Osteocyte (in vitro differentiated cells): ENCODE measurements at regions not wholly inside any gene's neighbourhood (a gene's known extent, or its start where the extent isn't known, plus 50 kb on each side); places are given as distances from the start of the nearest gene placed in this dataset.
"Not testable (repeated sequence)": the region's sequence is repeated elsewhere in the genome, so short reads cannot be mapped to it uniquely, and the experiment has no call there.

Experiments
- DNase-seq: peaks from one replicate; pipeline ENCODE4 v3.0.0; 2021; ENCODE audit warnings: mixed read lengths; ENCODE audit not compliant: unreplicated experiment; ENCODE audit errors: extremely low spot score
- H3K27ac Mint-ChIP-seq: one replicate; pipeline ENCODE4 v1.8.0; 2021; ENCODE audit warnings: mild to moderate bottlenecking, mixed read lengths; ENCODE audit not compliant: unreplicated experiment
- H3K27me3 Mint-ChIP-seq: one replicate; pipeline ENCODE4 v1.8.0; 2021; ENCODE audit warnings: mixed read lengths; ENCODE audit not compliant: unreplicated experiment
- H3K36me3 Mint-ChIP-seq: one replicate; pipeline ENCODE4 v1.8.0; 2021; ENCODE audit warnings: mixed read lengths; ENCODE audit not compliant: unreplicated experiment
- H3K4me1 Mint-ChIP-seq: one replicate; pipeline ENCODE4 v1.8.0; 2021; ENCODE audit warnings: mixed read lengths; ENCODE audit not compliant: unreplicated experiment
- H3K4me3 Mint-ChIP-seq: one replicate; pipeline ENCODE4 v1.8.0; 2021; ENCODE audit warnings: mild to moderate bottlenecking, moderate library complexity, mixed read lengths; ENCODE audit not compliant: unreplicated experiment
- H3K9me3 Mint-ChIP-seq: one replicate; pipeline ENCODE4 v1.8.0; 2021; ENCODE audit warnings: mixed read lengths; ENCODE audit not compliant: unreplicated experiment
- CTCF ChIP-seq: fragments of 200-600 bp; sonication (generic); IDR thresholded peaks from 2 replicates; pipeline ENCODE4 v1.5.0; 2021; ENCODE audit warnings: antibody characterized with exemption, mild to moderate bottlenecking, moderate library complexity

GRCh38 chrX:87402256-87402655, 115.3 kb upstream of the KLHL4 start:
- H3K4me3 Mint-ChIP-seq, result no peak overlapping the region
- peaks cover 10% of the 10 kb centered on the region for H3K27me3 Mint-ChIP-seq
- TF ChIP-seq CTCF, result no peak
- peaks cover 15% of the 10 kb centered on the region for H3K9me3 Mint-ChIP-seq
- peaks cover 2% of the 10 kb centered on the region for H3K36me3 Mint-ChIP-seq
- DNase-seq, result no peak
- H3K27ac Mint-ChIP-seq, result no peak overlapping the region
- H3K4me1 Mint-ChIP-seq, result no peaks in the 10 kb centered on the region

- no peak overlapping the region for H3K27ac Mint-ChIP-seq
- H3K4me3 Mint-ChIP-seq, result no peak overlapping the region
- peaks cover 15% of the 10 kb centered on the region for H3K9me3 Mint-ChIP-seq
- TF ChIP-seq CTCF, result no peak
- peaks cover 2% of the 10 kb centered on the region for H3K4me1 Mint-ChIP-seq
- peaks cover 2% of the 10 kb centered on the region for H3K36me3 Mint-ChIP-seq
- H3K27me3 Mint-ChIP-seq, result peaks cover 10% of the 10 kb centered on the region
- DNase-seq, result no peak
Observed at GRCh38 chrX:87403551-87403950, 114.1 kb upstream of the KLHL4 start.

GRCh38 chrX:87409113-87409841, 108.3 kb upstream of the KLHL4 start:
- no peak for TF ChIP-seq CTCF
- Mint-ChIP-seq H3K27me3 (peaks cover 3% of the 10 kb centered on the region), H3K9me3 (peaks cover 8% of the 10 kb centered on the region), H3K27ac (peak overlapping the region; percentile 54), H3K4me1 (peaks cover 18% of the 10 kb centered on the region), H3K4me3 (no peak overlapping the region), H3K36me3 (no peaks in the 10 kb centered on the region)
- DNase-seq, result peak; percentile 90

- Mint-ChIP-seq H3K4me3 (no peak overlapping the region), H3K36me3 (no peaks in the 10 kb centered on the region), H3K4me1 (no peaks in the 10 kb centered on the region), H3K27ac (no peak overlapping the region), H3K27me3 (peaks cover 12% of the 10 kb centered on the region), H3K9me3 (peaks cover 5% of the 10 kb centered on the region)
- TF ChIP-seq CTCF, result no peak
- DNase-seq, result no peak
Observed at GRCh38 chrX:87425618-87426017, 92.0 kb upstream of the KLHL4 start.

GRCh38 chrX:87434618-87435017, 83.0 kb upstream of the KLHL4 start:
- Mint-ChIP-seq H3K36me3 (no peaks in the 10 kb centered on the region), H3K9me3 (no peaks in the 10 kb centered on the region), H3K27me3 (no peaks in the 10 kb centered on the region), H3K4me1 (no peaks in the 10 kb centered on the region), H3K27ac (no peak overlapping the region), H3K4me3 (no peak overlapping the region)
- TF ChIP-seq CTCF, result no peak
- no peak for DNase-seq

- DNase-seq, result peak; percentile 81
- not testable (repeated sequence) for H3K4me3 Mint-ChIP-seq, H3K36me3 Mint-ChIP-seq, H3K27me3 Mint-ChIP-seq, H3K27ac Mint-ChIP-seq, H3K4me1 Mint-ChIP-seq
- peaks cover 24% of the 10 kb centered on the region for H3K9me3 Mint-ChIP-seq
Observed at GRCh38 chrX:87448613-87449012, 69.0 kb upstream of the KLHL4 start.

GRCh38 chrX:87465757-87466156, 51.8 kb upstream of the KLHL4 start:
- peaks cover 17% of the 10 kb centered on the region for H3K9me3 Mint-ChIP-seq

More at GRCh38 chrX:87465757-87466156, 51.8 kb upstream of the KLHL4 start:
- H3K27ac Mint-ChIP-seq, H3K36me3 Mint-ChIP-seq, H3K27me3 Mint-ChIP-seq, H3K4me3 Mint-ChIP-seq, H3K4me1 Mint-ChIP-seq, DNase-seq: not testable (repeated sequence)
